ENCODE measurements at regions not wholly inside any gene's neighbourhood (a gene's known extent, or its start where the extent isn't known, plus 50 kb on each side); places are given as distances from the start of the nearest gene placed in this dataset.

DNA sequence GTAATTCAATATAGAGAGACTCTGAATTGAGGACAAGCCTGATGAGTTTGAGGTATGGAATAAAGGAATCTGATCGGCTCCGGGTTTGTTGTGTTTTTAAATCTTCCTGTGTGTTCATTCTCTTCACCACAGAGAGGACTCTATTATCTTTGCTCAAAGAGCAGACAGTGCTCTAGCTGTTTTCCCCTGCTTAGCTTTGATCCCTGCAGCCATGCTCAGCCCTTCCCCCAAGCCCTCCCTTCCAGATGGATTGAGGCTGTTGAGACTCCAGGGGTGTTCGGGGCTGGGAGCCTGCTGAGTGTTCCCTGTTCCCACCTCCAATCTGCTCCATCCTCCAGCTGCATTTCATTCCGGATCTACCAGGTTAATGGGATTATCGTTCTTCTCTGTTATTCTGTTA lies 74.2 kb upstream of the CXADR start:
- no peak for TF ChIP-seq POLR2A (IDR thresholded peaks at IDR 0.05)
- no peak for TF ChIP-seq EP300 (IDR thresholded peaks at IDR 0.05)
- TF ChIP-seq, protein P1, sequence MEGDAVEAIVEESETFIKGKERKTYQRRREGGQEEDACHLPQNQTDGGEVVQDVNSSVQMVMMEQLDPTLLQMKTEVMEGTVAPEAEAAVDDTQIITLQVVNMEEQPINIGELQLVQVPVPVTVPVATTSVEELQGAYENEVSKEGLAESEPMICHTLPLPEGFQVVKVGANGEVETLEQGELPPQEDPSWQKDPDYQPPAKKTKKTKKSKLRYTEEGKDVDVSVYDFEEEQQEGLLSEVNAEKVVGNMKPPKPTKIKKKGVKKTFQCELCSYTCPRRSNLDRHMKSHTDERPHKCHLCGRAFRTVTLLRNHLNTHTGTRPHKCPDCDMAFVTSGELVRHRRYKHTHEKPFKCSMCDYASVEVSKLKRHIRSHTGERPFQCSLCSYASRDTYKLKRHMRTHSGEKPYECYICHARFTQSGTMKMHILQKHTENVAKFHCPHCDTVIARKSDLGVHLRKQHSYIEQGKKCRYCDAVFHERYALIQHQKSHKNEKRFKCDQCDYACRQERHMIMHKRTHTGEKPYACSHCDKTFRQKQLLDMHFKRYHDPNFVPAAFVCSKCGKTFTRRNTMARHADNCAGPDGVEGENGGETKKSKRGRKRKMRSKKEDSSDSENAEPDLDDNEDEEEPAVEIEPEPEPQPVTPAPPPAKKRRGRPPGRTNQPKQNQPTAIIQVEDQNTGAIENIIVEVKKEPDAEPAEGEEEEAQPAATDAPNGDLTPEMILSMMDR (IDR thresholded peaks at IDR 0.05) = no peak
